GM19467 (cell line): ENCODE measurements at regions not wholly inside any gene's neighbourhood (a gene's known extent, or its start where the extent isn't known, plus 50 kb on each side); places are given as distances from the start of the nearest gene placed in this dataset.

Experiments
- ATAC-seq: cut with Tn5 transposase; IDR thresholded peaks from one replicate; pipeline ENCODE4 v1.9.1; 2021; ENCODE audit warnings: mild to moderate bottlenecking, moderate library complexity; ENCODE audit not compliant: unreplicated experiment

GRCh38 chr6:90874931-90875330 is 288.1 kb upstream of the MAP3K7 start:
- no peak for ATAC-seq

GRCh38 chr6:90872981-90873380 is 286.1 kb upstream of the MAP3K7 start:
- no peak for ATAC-seq

GRCh38 chr6:90870561-90870960 is 283.7 kb upstream of the MAP3K7 start:
- no peak for ATAC-seq

- ATAC-seq = no peak
Measured at GRCh38 chr6:90868656-90869055, 281.8 kb upstream of the MAP3K7 start.

- no peak for ATAC-seq
Measured at GRCh38 chr6:90868256-90868655, 281.4 kb upstream of the MAP3K7 start.

GRCh38 chr6:90865513-90865912 is 278.6 kb upstream of the MAP3K7 start:
- no peak for ATAC-seq

GRCh38 chr6:90863043-90863442 is 276.2 kb upstream of the MAP3K7 start:
- no peak for ATAC-seq

- no peak for ATAC-seq
Measured at GRCh38 chr6:90860822-90861601, 274.1 kb upstream of the MAP3K7 start.

- no peak for ATAC-seq
Measured at GRCh38 chr6:90859612-90860011, 272.7 kb upstream of the MAP3K7 start.

- no peak for ATAC-seq
Measured at GRCh38 chr6:90859056-90859455, 272.2 kb upstream of the MAP3K7 start.

GRCh38 chr6:90849686-90850085 is 262.8 kb upstream of the MAP3K7 start:
- ATAC-seq = no peak

GRCh38 chr6:90846824-90847223 is 260.0 kb upstream of the MAP3K7 start:
- no peak for ATAC-seq

GRCh38 chr6:90835596-90836212 is 248.8 kb upstream of the MAP3K7 start:
- no peak for ATAC-seq

GRCh38 chr6:90829311-90829710 is 242.4 kb upstream of the MAP3K7 start:
- no peak for ATAC-seq

GRCh38 chr6:90820436-90820835 is 233.6 kb upstream of the MAP3K7 start:
- no peak for ATAC-seq

GRCh38 chr6:90819483-90819882 is 232.6 kb upstream of the MAP3K7 start:
- no peak for ATAC-seq

- no peak for ATAC-seq
Measured at GRCh38 chr6:90818163-90818562, 231.3 kb upstream of the MAP3K7 start.

GRCh38 chr6:90816764-90817163 is 229.9 kb upstream of the MAP3K7 start:
- ATAC-seq = no peak

GRCh38 chr6:90811596-90812226 is 224.8 kb upstream of the MAP3K7 start:
- no peak for ATAC-seq

GRCh38 chr6:90809035-90809434 is 222.2 kb upstream of the MAP3K7 start:
- no peak for ATAC-seq

- no peak for ATAC-seq
Measured at GRCh38 chr6:90807791-90808701, 221.2 kb upstream of the MAP3K7 start.
